ENCODE measurements at regions not wholly inside any gene's neighbourhood (a gene's known extent, or its start where the extent isn't known, plus 50 kb on each side); places are given as distances from the start of the nearest gene placed in this dataset.

DNA sequence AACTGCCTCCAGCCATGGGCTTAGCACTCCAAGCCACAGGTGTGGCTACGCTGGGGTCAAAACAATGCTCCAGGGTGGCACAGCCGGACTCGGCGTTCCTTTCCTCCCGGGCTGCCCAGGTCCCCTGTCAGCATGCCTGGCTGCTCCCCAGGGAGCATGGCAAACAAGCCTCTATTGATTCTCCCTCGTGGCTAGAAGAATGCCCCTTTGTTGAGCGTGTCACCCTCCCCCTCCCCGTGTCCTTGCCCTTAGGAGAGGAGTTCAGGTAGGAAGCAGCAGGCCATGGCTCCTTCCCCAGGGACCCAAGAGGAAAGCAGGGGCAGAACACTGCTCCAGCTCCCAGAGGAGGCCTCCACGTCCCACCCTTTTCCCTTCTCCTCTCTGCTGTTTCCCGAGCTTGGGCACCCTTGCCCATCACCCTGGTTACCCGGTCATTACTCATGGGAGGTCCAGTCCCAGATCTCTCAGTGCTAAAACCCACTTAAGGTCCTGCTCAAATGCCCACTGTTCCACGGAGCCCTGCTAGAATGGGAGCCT lies 57.4 kb upstream of the CITED4 start:
- 28% methylated on average over 12 of the region's 12 CpGs for WGBS (ENCODE audit: insufficient coverage, low coverage, missing lambda C conversion rate)
- in situ Hi-C loops (cut with MboI): no loop called here

More for the DNA sequence above, 57.4 kb upstream of the CITED4 start:
- ChIA-PET POLR2A (no interaction called here), CTCF (ENCODE audit: low intra/inter-chr PET ratio) (no interaction called here)
- no peak for FAIRE-seq
- H3K9ac ChIP-seq (ENCODE audit: insufficient read depth in 1 of 2, low read depth in 2 of 2, low read length in 2 of 2): peak overlapping the region in 1 of 2 experiments; percentile 29; a peak in 1 of 4 replicates
- H3K4me1 ChIP-seq (replicated peaks in 1 of 2; ENCODE audit: control insufficient read depth in 2 of 2, insufficient read depth in 2 of 2, low read length in 2 of 2): peaks cover 3 to 8% of the 10 kb centered on the region in 2 experiments; a peak in 4 of 5 replicates
- no peak overlapping the region for H3K4me2 ChIP-seq (ENCODE audit: insufficient read depth, low read length)
- no peak overlapping the region for H3K4me3 ChIP-seq
- TF ChIP-seq HDAC3 (IDR thresholded peaks at IDR 0.05; ENCODE audit: borderline replicate concordance, partially characterized antibody) (no peak), SMAD4 (CRISPR knock-in tag; conservative IDR thresholded peaks at IDR 0.05) (no peak), CEBPG (CRISPR knock-in tag; IDR thresholded peaks at IDR 0.05) (no peak), CEBPG (tag; conservative IDR thresholded peaks at IDR 0.05 in 1 of 2, IDR thresholded peaks at IDR 0.05 in 1 of 2) (no peak), ZNF133 (CRISPR knock-in tag; IDR thresholded peaks at IDR 0.05) (no peak), FOXO4 (CRISPR knock-in tag; IDR thresholded peaks at IDR 0.05) (no peak), NCOR1 (IDR thresholded peaks at IDR 0.05) (no peak), ELF2 (CRISPR knock-in tag; IDR thresholded peaks at IDR 0.05) (no peak), ZBTB8A (IDR thresholded peaks at IDR 0.05; ENCODE audit: partially characterized antibody) (no peak)
- no peak for ATAC-seq
- H3K27me3 ChIP-seq (ENCODE audit: control insufficient read depth in 2 of 2, insufficient read depth in 2 of 2, low read length in 2 of 2): peaks cover 5 to 9% of the 10 kb centered on the region in 2 experiments; a peak in 2 of 5 replicates
- H3K36me3 ChIP-seq (ENCODE audit: control insufficient read depth, insufficient read depth, low read length): no peaks in the 10 kb centered on the region
- intact Hi-C loops (cut with micrococcal nuclease): loop anchor here (5.0 kb wide), 1 partner anchor 57 kb away; the partner anchor contains the start of gene CITED4
- no peaks in the 10 kb centered on the region for H3K79me2 ChIP-seq (ENCODE audit: control insufficient read depth, insufficient read depth, low read length)
- no peak for DNase-seq (ENCODE audit: extremely low read depth in 1 of 4, low spot score in 3 of 4)
- no TSS peak for BruUV-seq (replicated peaks)
- H3K9me3 ChIP-seq (replicated peaks; ENCODE audit: control insufficient read depth, insufficient read depth, low read depth, low read length): no peaks in the 10 kb centered on the region
- H4K20me1 ChIP-seq (replicated peaks; ENCODE audit: control insufficient read depth, insufficient read depth, low read length): no peaks in the 10 kb centered on the region
- no peaks in the 10 kb centered on the region for H3K9me1 ChIP-seq (ENCODE audit: control insufficient read depth, insufficient read depth, low read length)
- H2AFZ ChIP-seq (ENCODE audit: low read depth, low read length): no peak overlapping the region
- no peak overlapping the region for H3K27ac ChIP-seq (ENCODE audit: extremely low read depth, low read depth, low read length)

All from K562 (cell line).